ENCODE measurements at regions not wholly inside any gene's neighbourhood (a gene's known extent, or its start where the extent isn't known, plus 50 kb on each side); places are given as distances from the start of the nearest gene placed in this dataset.
A peak's percentile ranks its signal among the peaks of the same experiment; 100 is the strongest.

- TF ChIP-seq ZNF367 (CRISPR knock-in tag; IDR thresholded peaks at IDR 0.05; ENCODE audit: borderline replicate concordance) (no peak), AKAP8 (CRISPR knock-in tag; IDR thresholded peaks at IDR 0.05) (no peak), HMGA1 (CRISPR knock-in tag; conservative IDR thresholded peaks at IDR 0.05) (no peak), ZNF354B (CRISPR knock-in tag; IDR thresholded peaks at IDR 0.05) (no peak), NFE2L2 (IDR thresholded peaks at IDR 0.05; ENCODE audit: low read length) (0 out of 2 replicates have a peak, but pooled peaks have one; percentile 7), FOXK2 (IDR thresholded peaks at IDR 0.05) (no peak), ZNF546 (CRISPR knock-in tag; conservative IDR thresholded peaks at IDR 0.05) (no peak)
- TF ChIP-seq, protein P1, sequence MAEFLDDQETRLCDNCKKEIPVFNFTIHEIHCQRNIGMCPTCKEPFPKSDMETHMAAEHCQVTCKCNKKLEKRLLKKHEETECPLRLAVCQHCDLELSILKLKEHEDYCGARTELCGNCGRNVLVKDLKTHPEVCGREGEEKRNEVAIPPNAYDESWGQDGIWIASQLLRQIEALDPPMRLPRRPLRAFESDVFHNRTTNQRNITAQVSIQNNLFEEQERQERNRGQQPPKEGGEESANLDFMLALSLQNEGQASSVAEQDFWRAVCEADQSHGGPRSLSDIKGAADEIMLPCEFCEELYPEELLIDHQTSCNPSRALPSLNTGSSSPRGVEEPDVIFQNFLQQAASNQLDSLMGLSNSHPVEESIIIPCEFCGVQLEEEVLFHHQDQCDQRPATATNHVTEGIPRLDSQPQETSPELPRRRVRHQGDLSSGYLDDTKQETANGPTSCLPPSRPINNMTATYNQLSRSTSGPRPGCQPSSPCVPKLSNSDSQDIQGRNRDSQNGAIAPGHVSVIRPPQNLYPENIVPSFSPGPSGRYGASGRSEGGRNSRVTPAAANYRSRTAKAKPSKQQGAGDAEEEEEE (CRISPR knock-in tag; IDR thresholded peaks at IDR 0.05; ENCODE audit: borderline replicate concordance) = no peak
Measured at GRCh38 chr7:17690030-17690429, 250.3 kb downstream of the SNX13 start (continued).

DNA sequence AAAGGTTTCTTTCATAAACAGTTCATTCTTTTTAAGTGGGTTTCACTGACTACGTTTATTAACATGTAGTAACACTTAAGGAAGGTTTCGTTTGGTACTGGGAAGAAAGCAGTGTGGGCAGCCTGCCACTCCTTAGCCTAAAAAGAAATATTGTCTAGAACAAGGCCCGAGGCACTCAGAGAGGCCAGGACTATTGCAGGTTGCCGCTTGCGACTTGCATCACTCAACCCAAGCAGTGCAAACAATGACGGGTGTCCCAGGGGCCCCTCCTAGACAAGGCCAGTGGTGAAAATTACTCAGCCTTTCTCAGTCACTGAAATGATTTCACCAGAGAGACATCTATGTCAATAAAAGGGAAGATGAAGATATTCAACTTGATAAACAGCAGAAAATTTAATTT is 243.9 kb downstream of the SNX13 start:
- Histone ChIP-seq H3K4me2 (ENCODE audit: low read depth, low read length) (no peak overlapping the region), H4K20me1 (ENCODE audit: insufficient read depth, low read length) (no peaks in the 10 kb centered on the region), H3K27me3 (ENCODE audit: control insufficient read depth in 1 of 2, insufficient read depth in 2 of 2, low read length in 2 of 2) (no peaks in the 10 kb centered on the region), H2AFZ (ENCODE audit: low read length) (no peak overlapping the region), H3K4me3 (replicated peaks in 1 of 3; ENCODE audit: insufficient read depth in 1 of 3, low read depth in 2 of 3, low read length in 3 of 3) (no peak overlapping the region), H3K9me3 (ENCODE audit: low read length) (peaks cover 20% of the 10 kb centered on the region), H3K9ac (ENCODE audit: insufficient read depth, low read depth, low read length) (no peak overlapping the region), H3K27ac (ENCODE audit: extremely low read length, insufficient read depth, low read length) (no peak overlapping the region), H3K79me2 (ENCODE audit: insufficient read depth, low read length) (no peaks in the 10 kb centered on the region), H3K4me1 (ENCODE audit: insufficient read depth, low read length) (peaks cover 17% of the 10 kb centered on the region), H3K36me3 (replicated peaks in 1 of 2; ENCODE audit: control insufficient read depth in 1 of 2, insufficient read depth in 2 of 2, low read length in 2 of 2) (no peaks in the 10 kb centered on the region)
- no TSS peak for BruUV-seq (replicated peaks)
- FAIRE-seq (no peak), DNase-seq (ENCODE audit: low spot score) (peak; percentile 46), ATAC-seq (peak; percentile 94)
- ChIA-PET CTCF (ENCODE audit: low intra/inter-chr PET ratio, low total read pairs) (no interaction called here), POLR2A (no interaction called here)
- 0% methylated on average over 6 of the region's 6 CpGs for WGBS (ENCODE audit: low lambda C conversion rate)
- in situ Hi-C loops (cut with HindIII; ENCODE audit: extremely low pct_ligation_motif_present, low pct_unique_long_range_greater_than_20kb) = no loop called here
- intact Hi-C loops (cut with micrococcal nuclease; ENCODE audit: unreplicated experiment) = no loop called here
- no peak for TF ChIP-seq ZMAT3 (CRISPR knock-in tag; conservative IDR thresholded peaks at IDR 0.05)
- TF ChIP-seq SMARCE1 (IDR thresholded peaks at IDR 0.05; ENCODE audit: borderline replicate concordance) = no peak
- TF ChIP-seq HNRNPUL1 (IDR thresholded peaks at IDR 0.05; ENCODE audit: low read depth, low read length) = no peak
- 0 out of 2 replicates have a peak, but pooled peaks have one; percentile 12 for TF ChIP-seq SALL1 (CRISPR knock-in tag; IDR thresholded peaks at IDR 0.05)
- no peak for TF ChIP-seq HNF4G (IDR thresholded peaks at IDR 0.05; ENCODE audit: borderline replicate concordance, low read depth, low read length)
- no peak for TF ChIP-seq HNF4G (CRISPR knock-in tag; IDR thresholded peaks at IDR 0.05; ENCODE audit: borderline replicate concordance, low read depth)
- TF ChIP-seq ZNF644 (CRISPR knock-in tag; IDR thresholded peaks at IDR 0.05; ENCODE audit: low read depth) = peak; percentile 94
- TF ChIP-seq, protein P2, sequence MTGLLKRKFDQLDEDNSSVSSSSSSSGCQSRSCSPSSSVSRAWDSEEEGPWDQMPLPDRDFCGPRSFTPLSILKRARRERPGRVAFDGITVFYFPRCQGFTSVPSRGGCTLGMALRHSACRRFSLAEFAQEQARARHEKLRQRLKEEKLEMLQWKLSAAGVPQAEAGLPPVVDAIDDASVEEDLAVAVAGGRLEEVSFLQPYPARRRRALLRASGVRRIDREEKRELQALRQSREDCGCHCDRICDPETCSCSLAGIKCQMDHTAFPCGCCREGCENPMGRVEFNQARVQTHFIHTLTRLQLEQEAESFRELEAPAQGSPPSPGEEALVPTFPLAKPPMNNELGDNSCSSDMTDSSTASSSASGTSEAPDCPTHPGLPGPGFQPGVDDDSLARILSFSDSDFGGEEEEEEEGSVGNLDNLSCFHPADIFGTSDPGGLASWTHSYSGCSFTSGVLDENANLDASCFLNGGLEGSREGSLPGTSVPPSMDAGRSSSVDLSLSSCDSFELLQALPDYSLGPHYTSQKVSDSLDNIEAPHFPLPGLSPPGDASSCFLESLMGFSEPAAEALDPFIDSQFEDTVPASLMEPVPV (CRISPR knock-in tag; IDR thresholded peaks at IDR 0.05) = no peak
- no peak for TF ChIP-seq SRSF9 (IDR thresholded peaks at IDR 0.05; ENCODE audit: borderline replicate concordance, insufficient read depth, low read depth, low read length, poor library complexity, severe bottlenecking)
- TF ChIP-seq HDAC2 (CRISPR knock-in tag; IDR thresholded peaks at IDR 0.05) = no peak
- no peak for TF ChIP-seq SNRNP70 (IDR thresholded peaks at IDR 0.05; ENCODE audit: low read depth, low read length)
- TF ChIP-seq ZNF776 (CRISPR knock-in tag; IDR thresholded peaks at IDR 0.05) = no peak
- TF ChIP-seq, protein P3, sequence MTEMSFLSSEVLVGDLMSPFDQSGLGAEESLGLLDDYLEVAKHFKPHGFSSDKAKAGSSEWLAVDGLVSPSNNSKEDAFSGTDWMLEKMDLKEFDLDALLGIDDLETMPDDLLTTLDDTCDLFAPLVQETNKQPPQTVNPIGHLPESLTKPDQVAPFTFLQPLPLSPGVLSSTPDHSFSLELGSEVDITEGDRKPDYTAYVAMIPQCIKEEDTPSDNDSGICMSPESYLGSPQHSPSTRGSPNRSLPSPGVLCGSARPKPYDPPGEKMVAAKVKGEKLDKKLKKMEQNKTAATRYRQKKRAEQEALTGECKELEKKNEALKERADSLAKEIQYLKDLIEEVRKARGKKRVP (CRISPR knock-in tag; IDR thresholded peaks at IDR 0.05) = peak in 1 of 2 experiments; percentile 99; a peak in 2 of 4 replicates

Measured in HepG2 (cell line).